ENCODE measurements at regions not wholly inside any gene's neighbourhood (a gene's known extent, or its start where the extent isn't known, plus 50 kb on each side); places are given as distances from the start of the nearest gene placed in this dataset.

DNA sequence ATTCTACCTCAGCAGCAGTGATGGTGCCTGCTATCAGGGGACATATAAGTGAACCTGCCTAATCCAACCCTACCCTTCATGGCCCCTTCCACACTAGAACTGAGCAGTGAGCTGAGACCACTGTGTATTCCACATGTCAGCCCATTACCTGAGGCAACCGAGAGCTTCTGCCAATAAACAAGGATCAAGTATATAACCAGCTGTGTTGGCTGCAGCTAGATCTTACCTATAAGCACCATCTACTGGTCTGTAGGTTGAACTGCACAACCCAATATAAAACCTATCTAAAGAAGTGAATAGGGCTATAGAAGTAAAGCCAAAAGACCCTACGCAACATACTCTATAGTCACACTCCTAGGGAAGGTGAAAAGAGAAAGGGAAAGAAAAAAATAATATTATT lies 376.9 kb downstream of the HHIPL2 start:
- Histone ChIP-seq H3K27ac (ENCODE audit: low read depth, low read length) (no peak overlapping the region), H3K27me3 (ENCODE audit: control insufficient read depth in 5 of 5, insufficient read depth in 4 of 5, low read length in 5 of 5) (no peaks in the 10 kb centered on the region), H3K4me3 (ENCODE audit: low read depth in 1 of 5, low read length in 5 of 5) (no peak overlapping the region), H3K9ac (ENCODE audit: low read length in 5 of 5) (no peak overlapping the region), H3K36me3 (ENCODE audit: control insufficient read depth in 5 of 5, insufficient read depth in 5 of 5, low read length in 5 of 5) (no peaks in the 10 kb centered on the region), H3K9me3 (ENCODE audit: control insufficient read depth in 5 of 5, low read length in 5 of 5) (peaks cover 0 to 12% (median 0%) of the 10 kb centered on the region in 5 donors), H3K4me1 (ENCODE audit: control insufficient read depth in 5 of 5, insufficient read depth in 5 of 5, low read length in 5 of 5) (peaks cover 0 to 2% (median 2%) of the 10 kb centered on the region in 5 donors)

DNA sequence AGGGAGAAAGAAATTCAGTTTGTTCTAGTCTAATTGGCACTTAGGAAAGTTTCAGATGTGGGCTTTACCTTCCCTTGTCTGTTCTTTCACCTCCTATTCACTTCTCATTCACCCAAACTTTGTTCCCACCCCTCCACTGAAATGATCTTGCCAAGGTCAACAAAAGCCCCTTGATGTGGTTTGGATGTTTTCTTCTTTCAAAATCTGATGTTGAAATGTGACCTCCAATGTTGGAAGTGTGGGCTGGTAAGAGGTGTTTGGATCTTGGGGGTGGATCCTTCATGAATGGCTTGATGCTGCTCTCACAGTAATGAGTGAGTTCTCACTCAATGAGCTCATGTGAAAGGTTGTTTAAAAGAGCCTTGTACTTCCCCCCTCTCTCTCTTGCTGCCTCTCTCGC lies 379.3 kb downstream of the HHIPL2 start:
- Histone ChIP-seq H3K9ac (ENCODE audit: low read length in 5 of 5) (no peak overlapping the region), H3K27me3 (ENCODE audit: control insufficient read depth in 5 of 5, insufficient read depth in 4 of 5, low read length in 5 of 5) (no peaks in the 10 kb centered on the region), H3K27ac (ENCODE audit: low read depth, low read length) (no peak overlapping the region), H3K4me1 (ENCODE audit: control insufficient read depth in 5 of 5, insufficient read depth in 5 of 5, low read length in 5 of 5) (peaks cover 2 to 12% (median 9%) of the 10 kb centered on the region in 5 donors), H3K9me3 (ENCODE audit: control insufficient read depth in 5 of 5, low read length in 5 of 5) (peaks cover 0 to 12% (median 0%) of the 10 kb centered on the region in 5 donors), H3K36me3 (ENCODE audit: control insufficient read depth in 5 of 5, insufficient read depth in 5 of 5, low read length in 5 of 5) (no peaks in the 10 kb centered on the region), H3K4me3 (ENCODE audit: low read depth in 1 of 5, low read length in 5 of 5) (no peak overlapping the region)

DNA sequence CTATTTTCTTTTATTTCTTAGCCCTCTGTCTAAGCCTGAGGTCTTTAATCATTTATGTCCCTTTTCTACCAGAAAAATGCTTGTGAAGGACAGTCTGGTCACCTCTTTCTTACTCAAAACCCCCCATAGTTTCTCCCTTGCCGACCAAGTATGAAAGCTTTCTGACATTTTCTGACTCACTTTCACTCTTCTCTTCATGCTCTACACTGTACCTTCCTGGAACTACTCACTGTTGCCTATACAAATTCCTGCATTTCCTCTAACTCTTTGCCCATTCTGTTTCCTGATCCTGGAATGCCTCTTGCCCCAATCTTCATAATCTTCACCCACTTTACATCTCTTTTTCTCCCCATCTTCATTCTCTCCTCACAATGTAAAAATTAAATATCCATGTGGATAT lies 380.0 kb downstream of the HHIPL2 start:
- Histone ChIP-seq H3K36me3 (ENCODE audit: control insufficient read depth in 5 of 5, insufficient read depth in 5 of 5, low read length in 5 of 5) (no peaks in the 10 kb centered on the region), H3K4me3 (ENCODE audit: low read depth in 1 of 5, low read length in 5 of 5) (no peak overlapping the region), H3K4me1 (ENCODE audit: control insufficient read depth in 5 of 5, insufficient read depth in 5 of 5, low read length in 5 of 5) (peaks cover 2 to 12% (median 9%) of the 10 kb centered on the region in 5 donors), H3K9me3 (ENCODE audit: control insufficient read depth in 5 of 5, low read length in 5 of 5) (peaks cover 0 to 12% (median 0%) of the 10 kb centered on the region in 5 donors), H3K27ac (ENCODE audit: low read depth, low read length) (no peak overlapping the region), H3K9ac (ENCODE audit: low read length in 5 of 5) (no peak overlapping the region), H3K27me3 (ENCODE audit: control insufficient read depth in 5 of 5, insufficient read depth in 4 of 5, low read length in 5 of 5) (no peaks in the 10 kb centered on the region)

DNA sequence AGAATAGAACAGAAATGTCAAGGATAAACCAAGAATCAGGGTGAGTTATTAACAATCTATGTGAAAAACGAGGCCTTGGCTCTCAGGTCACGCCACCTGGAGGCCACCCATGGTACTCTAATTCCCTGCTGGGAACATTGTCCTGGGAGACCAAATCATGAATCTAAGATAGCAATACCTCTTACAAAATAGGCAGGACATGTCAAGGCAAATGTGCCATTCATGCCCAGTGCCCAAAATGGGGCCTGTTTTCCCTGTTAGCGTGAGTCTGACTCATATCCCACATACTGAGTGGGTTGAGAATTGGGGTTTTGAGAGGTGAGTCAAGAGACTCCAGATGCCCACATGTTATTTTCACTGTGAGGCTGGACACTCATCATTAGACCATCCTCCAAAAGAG lies 380.8 kb downstream of the HHIPL2 start:
- Histone ChIP-seq H3K9ac (ENCODE audit: low read length in 5 of 5) (no peak overlapping the region), H3K27ac (ENCODE audit: low read depth, low read length) (no peak overlapping the region), H3K4me1 (ENCODE audit: control insufficient read depth in 5 of 5, insufficient read depth in 5 of 5, low read length in 5 of 5) (peaks cover 2 to 12% (median 9%) of the 10 kb centered on the region in 5 donors), H3K9me3 (ENCODE audit: control insufficient read depth in 5 of 5, low read length in 5 of 5) (peaks cover 0 to 12% (median 0%) of the 10 kb centered on the region in 5 donors), H3K36me3 (ENCODE audit: control insufficient read depth in 5 of 5, insufficient read depth in 5 of 5, low read length in 5 of 5) (no peaks in the 10 kb centered on the region), H3K27me3 (ENCODE audit: control insufficient read depth in 5 of 5, insufficient read depth in 4 of 5, low read length in 5 of 5) (no peaks in the 10 kb centered on the region), H3K4me3 (ENCODE audit: low read depth in 1 of 5, low read length in 5 of 5) (no peak overlapping the region)

DNA sequence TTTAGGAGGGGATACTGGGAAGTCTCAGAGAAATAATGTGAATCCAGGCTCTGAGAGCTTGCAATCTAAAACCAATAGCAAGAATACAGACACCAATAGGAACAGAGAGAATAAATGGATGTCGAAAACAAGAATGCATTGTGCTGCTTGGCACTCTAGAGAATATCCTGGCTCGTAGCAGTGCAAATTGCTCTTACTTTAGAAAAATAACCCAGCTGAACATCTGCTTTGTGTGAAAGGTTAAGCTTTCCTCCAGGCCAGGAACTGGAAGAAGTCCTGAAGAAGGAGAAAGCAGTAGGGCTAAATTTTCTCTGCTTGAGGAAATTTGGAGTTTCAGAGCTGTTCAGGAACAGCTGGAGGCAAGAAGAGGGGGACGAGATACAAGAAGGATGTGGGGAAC lies 382.3 kb downstream of the HHIPL2 start:
- Histone ChIP-seq H3K9me3 (ENCODE audit: control insufficient read depth in 5 of 5, low read length in 5 of 5) (peaks cover 0 to 7% (median 0%) of the 10 kb centered on the region in 5 donors), H3K4me3 (ENCODE audit: low read depth in 1 of 5, low read length in 5 of 5) (no peak overlapping the region), H3K27me3 (ENCODE audit: control insufficient read depth in 5 of 5, insufficient read depth in 4 of 5, low read length in 5 of 5) (no peaks in the 10 kb centered on the region), H3K27ac (ENCODE audit: low read depth, low read length) (no peak overlapping the region), H3K4me1 (ENCODE audit: control insufficient read depth in 5 of 5, insufficient read depth in 5 of 5, low read length in 5 of 5) (peaks cover 2 to 12% (median 9%) of the 10 kb centered on the region in 5 donors), H3K9ac (ENCODE audit: low read length in 5 of 5) (peak overlapping the region in 1 of 5 donors; percentile 42), H3K36me3 (ENCODE audit: control insufficient read depth in 5 of 5, insufficient read depth in 5 of 5, low read length in 5 of 5) (no peaks in the 10 kb centered on the region)

DNA sequence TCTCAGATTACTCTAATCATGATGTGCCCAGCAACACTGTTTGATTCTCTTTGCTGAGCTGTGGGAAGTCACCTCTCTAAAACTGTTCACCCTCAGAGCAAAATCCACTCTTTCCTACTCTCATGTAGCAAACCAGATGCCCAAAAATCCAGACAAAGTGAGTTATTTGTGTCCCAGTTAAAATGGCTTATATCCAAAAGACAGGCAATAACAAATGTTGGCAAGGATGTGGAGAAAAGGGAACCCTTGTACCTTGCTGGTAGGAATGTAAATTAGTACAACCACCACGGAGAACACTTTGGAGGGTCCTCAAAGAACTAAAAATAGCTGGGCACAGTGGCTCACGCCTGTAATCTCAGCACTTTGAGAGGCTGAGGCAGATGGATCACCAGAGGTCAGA lies 384.0 kb downstream of the HHIPL2 start:
- no peaks in the 10 kb centered on the region for H3K27me3 ChIP-seq (ENCODE audit: control insufficient read depth in 5 of 5, insufficient read depth in 4 of 5, low read length in 5 of 5)

DNA sequence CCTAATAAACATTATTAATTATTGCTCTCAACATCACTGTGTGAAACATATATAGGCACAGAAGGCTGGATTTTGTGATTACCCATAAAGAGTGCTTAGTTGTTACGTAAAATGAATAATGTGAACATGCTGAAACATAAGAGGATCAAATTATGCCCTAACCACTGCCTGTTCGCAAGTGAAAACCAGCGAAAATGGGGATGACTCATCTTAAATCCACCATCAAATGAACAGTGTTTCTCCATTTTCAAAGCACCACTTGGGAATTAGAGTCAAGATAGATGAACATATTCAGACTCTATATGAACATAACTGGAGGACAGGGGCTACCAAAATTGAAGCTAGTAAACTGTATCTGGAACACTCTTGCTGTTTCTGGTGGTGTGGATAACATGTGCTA lies 386.2 kb downstream of the HHIPL2 start:
- peaks cover 9 to 18% (median 14%) of the 10 kb centered on the region in 5 donors for H3K9me3 ChIP-seq (ENCODE audit: control insufficient read depth in 5 of 5, low read length in 5 of 5)
- H3K9ac ChIP-seq (ENCODE audit: low read length in 5 of 5), result no peak overlapping the region
- no peak overlapping the region for H3K4me3 ChIP-seq (ENCODE audit: low read depth in 1 of 5, low read length in 5 of 5)
- H3K36me3 ChIP-seq (ENCODE audit: control insufficient read depth in 5 of 5, insufficient read depth in 5 of 5, low read length in 5 of 5), result no peaks in the 10 kb centered on the region
- no peak overlapping the region for H3K27ac ChIP-seq (ENCODE audit: low read depth, low read length)
- no peaks in the 10 kb centered on the region for H3K27me3 ChIP-seq (ENCODE audit: control insufficient read depth in 5 of 5, insufficient read depth in 4 of 5, low read length in 5 of 5)
- peaks cover 0 to 12% (median 9%) of the 10 kb centered on the region in 5 donors for H3K4me1 ChIP-seq (ENCODE audit: control insufficient read depth in 5 of 5, insufficient read depth in 5 of 5, low read length in 5 of 5)

More for the DNA sequence above, 384.0 kb downstream of the HHIPL2 start:
- H3K9me3 ChIP-seq (ENCODE audit: control insufficient read depth in 5 of 5, low read length in 5 of 5), result peaks cover 0 to 2% (median 0%) of the 10 kb centered on the region in 5 donors
- no peaks in the 10 kb centered on the region for H3K36me3 ChIP-seq (ENCODE audit: control insufficient read depth in 5 of 5, insufficient read depth in 5 of 5, low read length in 5 of 5)
- H3K9ac ChIP-seq (ENCODE audit: low read length in 5 of 5), result no peak overlapping the region
- no peak overlapping the region for H3K4me3 ChIP-seq (ENCODE audit: low read depth in 1 of 5, low read length in 5 of 5)
- H3K4me1 ChIP-seq (ENCODE audit: control insufficient read depth in 5 of 5, insufficient read depth in 5 of 5, low read length in 5 of 5), result peaks cover 2 to 12% (median 9%) of the 10 kb centered on the region in 5 donors
- no peak overlapping the region for H3K27ac ChIP-seq (ENCODE audit: low read depth, low read length)

DNA sequence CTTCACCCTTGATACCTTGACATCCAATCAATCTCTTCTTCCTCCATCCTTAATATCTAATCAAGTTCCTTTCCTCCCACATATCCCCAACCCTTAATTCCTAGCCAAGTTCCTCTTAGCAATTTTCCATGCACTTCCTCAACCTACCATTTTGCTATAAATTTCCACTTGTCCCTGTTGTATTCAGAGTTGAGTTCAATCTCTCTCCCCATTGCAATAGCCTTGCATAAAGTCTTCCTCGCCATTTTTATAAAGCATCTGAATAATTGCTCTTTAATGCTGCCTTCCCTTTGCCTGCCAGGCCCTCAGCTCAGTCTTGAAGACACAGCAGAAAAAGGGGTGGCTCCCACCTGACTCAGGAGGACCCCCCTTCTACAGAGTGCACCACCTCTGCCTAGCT lies 390.3 kb downstream of the HHIPL2 start:
- no peaks in the 10 kb centered on the region for H3K27me3 ChIP-seq (ENCODE audit: control insufficient read depth in 5 of 5, insufficient read depth in 4 of 5, low read length in 5 of 5)
- H3K27ac ChIP-seq (ENCODE audit: low read depth, low read length), result no peak overlapping the region
- H3K9me3 ChIP-seq (ENCODE audit: control insufficient read depth in 5 of 5, low read length in 5 of 5), result peaks cover 9 to 18% (median 14%) of the 10 kb centered on the region in 5 donors
- H3K36me3 ChIP-seq (ENCODE audit: control insufficient read depth in 5 of 5, insufficient read depth in 5 of 5, low read length in 5 of 5), result no peaks in the 10 kb centered on the region
- no peak overlapping the region for H3K4me3 ChIP-seq (ENCODE audit: low read depth in 1 of 5, low read length in 5 of 5)
- H3K9ac ChIP-seq (ENCODE audit: low read length in 5 of 5), result no peak overlapping the region
- no peaks in the 10 kb centered on the region for H3K4me1 ChIP-seq (ENCODE audit: control insufficient read depth in 5 of 5, insufficient read depth in 5 of 5, low read length in 5 of 5)

DNA sequence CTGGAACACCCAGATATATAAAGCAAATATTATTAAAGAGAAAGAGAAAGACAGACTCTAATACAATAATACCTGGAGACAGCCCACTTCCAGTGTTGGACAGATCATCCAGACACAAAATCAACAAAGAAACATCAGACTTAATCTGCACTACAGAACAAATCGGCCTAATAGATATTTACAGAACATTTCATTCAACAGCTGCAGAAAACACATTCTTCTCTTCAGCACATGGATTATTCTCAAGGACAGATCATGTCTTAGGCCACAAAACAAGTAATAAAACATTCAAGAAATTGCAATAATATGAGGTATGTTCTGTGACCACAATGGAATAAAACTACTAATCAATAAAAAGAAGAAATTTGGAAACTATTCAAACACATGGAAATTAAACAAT lies 398.3 kb upstream of the DUSP10 start:
- Histone ChIP-seq H3K4me1 (ENCODE audit: control insufficient read depth in 5 of 5, insufficient read depth in 5 of 5, low read length in 5 of 5) (no peaks in the 10 kb centered on the region), H3K36me3 (ENCODE audit: control insufficient read depth in 5 of 5, insufficient read depth in 5 of 5, low read length in 5 of 5) (no peaks in the 10 kb centered on the region), H3K27me3 (ENCODE audit: control insufficient read depth in 5 of 5, insufficient read depth in 4 of 5, low read length in 5 of 5) (no peaks in the 10 kb centered on the region), H3K9me3 (ENCODE audit: control insufficient read depth in 5 of 5, low read length in 5 of 5) (peaks cover 0 to 3% (median 0%) of the 10 kb centered on the region in 5 donors), H3K4me3 (ENCODE audit: low read depth in 1 of 5, low read length in 5 of 5) (no peak overlapping the region), H3K27ac (ENCODE audit: low read depth, low read length) (no peak overlapping the region), H3K9ac (ENCODE audit: low read length in 5 of 5) (no peak overlapping the region)

DNA sequence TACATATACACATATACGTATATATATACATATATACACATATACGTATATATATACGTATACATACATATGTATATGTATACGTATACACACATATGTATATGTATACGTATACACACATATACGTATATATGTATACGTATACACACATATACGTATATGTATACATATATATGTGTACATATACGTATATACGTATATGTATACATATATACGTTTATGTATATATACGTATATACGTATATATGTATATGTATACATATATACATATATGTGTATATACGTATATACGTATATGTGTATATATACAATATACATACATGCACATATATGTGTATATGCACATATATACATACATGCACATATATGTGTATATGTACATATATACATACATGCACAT lies 396.2 kb upstream of the DUSP10 start:
- Histone ChIP-seq H3K4me1 (ENCODE audit: control insufficient read depth in 5 of 5, insufficient read depth in 5 of 5, low read length in 5 of 5) (no peaks in the 10 kb centered on the region), H3K4me3 (ENCODE audit: low read depth in 1 of 5, low read length in 5 of 5) (no peak overlapping the region), H3K27ac (ENCODE audit: low read depth, low read length) (no peak overlapping the region), H3K27me3 (ENCODE audit: control insufficient read depth in 5 of 5, insufficient read depth in 4 of 5, low read length in 5 of 5) (no peaks in the 10 kb centered on the region), H3K36me3 (ENCODE audit: control insufficient read depth in 5 of 5, insufficient read depth in 5 of 5, low read length in 5 of 5) (no peaks in the 10 kb centered on the region), H3K9me3 (ENCODE audit: control insufficient read depth in 5 of 5, low read length in 5 of 5) (peaks cover 0 to 9% (median 3%) of the 10 kb centered on the region in 5 donors), H3K9ac (ENCODE audit: low read length in 5 of 5) (no peak overlapping the region)

DNA sequence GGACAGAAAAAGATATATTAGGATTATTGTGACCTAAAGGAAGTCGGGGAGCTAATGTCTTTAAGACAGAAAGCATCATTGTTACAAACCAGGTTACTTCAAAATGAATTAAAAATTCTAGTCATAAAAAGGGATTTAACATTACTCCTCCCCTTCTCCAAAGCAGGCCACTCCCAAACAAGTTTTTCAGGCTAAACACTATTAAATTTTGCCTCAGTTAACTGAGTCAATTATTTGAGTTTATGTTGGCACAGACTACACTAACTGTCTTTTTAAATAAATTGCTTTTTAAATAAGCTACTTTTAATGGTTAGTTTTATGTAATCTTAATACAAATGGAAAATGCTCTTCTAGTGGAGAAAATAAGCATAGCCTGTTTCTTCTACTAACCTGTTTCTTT lies 395.0 kb upstream of the DUSP10 start:
- Histone ChIP-seq H3K9ac (ENCODE audit: low read length in 5 of 5) (no peak overlapping the region), H3K9me3 (ENCODE audit: control insufficient read depth in 5 of 5, low read length in 5 of 5) (peaks cover 0 to 9% (median 0%) of the 10 kb centered on the region in 5 donors), H3K27ac (ENCODE audit: low read depth, low read length) (no peak overlapping the region), H3K4me3 (ENCODE audit: low read depth in 1 of 5, low read length in 5 of 5) (no peak overlapping the region), H3K4me1 (ENCODE audit: control insufficient read depth in 5 of 5, insufficient read depth in 5 of 5, low read length in 5 of 5) (no peaks in the 10 kb centered on the region), H3K27me3 (ENCODE audit: control insufficient read depth in 5 of 5, insufficient read depth in 4 of 5, low read length in 5 of 5) (no peaks in the 10 kb centered on the region), H3K36me3 (ENCODE audit: control insufficient read depth in 5 of 5, insufficient read depth in 5 of 5, low read length in 5 of 5) (no peaks in the 10 kb centered on the region)
